Cerebellar nuclear complex (tissue), 1 donor: ENCODE measurements at regions not wholly inside any gene's neighbourhood (a gene's known extent, or its start where the extent isn't known, plus 50 kb on each side); places are given as distances from the start of the nearest gene placed in this dataset.
A peak's percentile ranks its signal among the peaks of the same experiment; 100 is the strongest.
"Not testable (repeated sequence)": the region's sequence is repeated elsewhere in the genome, so short reads cannot be mapped to it uniquely, and the experiment has no call there.

Source experiments
- DNase-seq, 2 experiments: peaks; one replicate each; lab custom pipeline; 2025; lab: John Stamatoyannopoulos, UW

- DNase-seq, result no peak
These were observed 201.9 kb upstream of the PTER start for GRCh38 chr10:16234916-16235315.

- no peak for DNase-seq
These were observed 194.4 kb upstream of the PTER start for GRCh38 chr10:16242446-16242845.

- DNase-seq, result no peak
These were observed 193.8 kb upstream of the PTER start for GRCh38 chr10:16242859-16243613.

GRCh38 chr10:16250136-16250535 lies 186.7 kb upstream of the PTER start:
- DNase-seq, result not testable (repeated sequence)

- no peak for DNase-seq
These were observed 180.5 kb upstream of the PTER start for GRCh38 chr10:16256336-16256735.

GRCh38 chr10:16258291-16259040 lies 178.3 kb upstream of the PTER start:
- DNase-seq, result peak; percentile 41 to 67

- DNase-seq, result peak; percentile 4 to 34
These were observed 177.1 kb upstream of the PTER start for GRCh38 chr10:16259726-16260125.

- no peak for DNase-seq
These were observed 176.4 kb upstream of the PTER start for GRCh38 chr10:16260388-16260787.

GRCh38 chr10:16271571-16271970 lies 165.2 kb upstream of the PTER start:
- DNase-seq, result peak in 1 of 2 experiments; percentile 12

- no peak for DNase-seq
These were observed 161.9 kb upstream of the PTER start for GRCh38 chr10:16274911-16275310.

GRCh38 chr10:16280595-16280994 lies 156.2 kb upstream of the PTER start:
- peak; percentile 72 to 80 for DNase-seq

GRCh38 chr10:16292366-16292765 lies 144.4 kb upstream of the PTER start:
- DNase-seq, result no peak

- no peak for DNase-seq
These were observed 139.7 kb upstream of the PTER start for GRCh38 chr10:16297069-16297468.

GRCh38 chr10:16297642-16298041 lies 139.2 kb upstream of the PTER start:
- DNase-seq, result no peak

GRCh38 chr10:16304311-16304710 lies 132.5 kb upstream of the PTER start:
- no peak for DNase-seq

GRCh38 chr10:16310440-16310839 lies 126.4 kb upstream of the PTER start:
- DNase-seq, result no peak

GRCh38 chr10:16314259-16314658 lies 122.6 kb upstream of the PTER start:
- no peak for DNase-seq

GRCh38 chr10:16316733-16317390 lies 119.9 kb upstream of the PTER start:
- no peak for DNase-seq

GRCh38 chr10:16341637-16342036 lies 95.2 kb upstream of the PTER start:
- DNase-seq, result no peak

GRCh38 chr10:16348891-16349290 lies 87.9 kb upstream of the PTER start:
- DNase-seq, result no peak

GRCh38 chr10:16352146-16352545 lies 84.7 kb upstream of the PTER start:
- no peak for DNase-seq

- no peak for DNase-seq
These were observed 76.8 kb upstream of the PTER start for GRCh38 chr10:16360001-16360400.

GRCh38 chr10:16360425-16360824 lies 76.4 kb upstream of the PTER start:
- DNase-seq, result no peak
